ENCODE measurements at regions not wholly inside any gene's neighbourhood (a gene's known extent, or its start where the extent isn't known, plus 50 kb on each side); places are given as distances from the start of the nearest gene placed in this dataset.

- TF ChIP-seq CTCF (conservative IDR thresholded peaks at IDR 0.05; ENCODE audit: low read length) (no peak), EZH2phosphoT487 (IDR thresholded peaks at IDR 0.05; ENCODE audit: borderline replicate concordance) (no peak)
Measured at GRCh38 chrX:137930533-137930932, 364.6 kb downstream of the ZIC3 start.
